Adrenal gland (tissue), 9 donors: ENCODE measurements at regions not wholly inside any gene's neighbourhood (a gene's known extent, or its start where the extent isn't known, plus 50 kb on each side); places are given as distances from the start of the nearest gene placed in this dataset.

ENCODE experiments used
- DNase-seq, 7 donors: peaks; one replicate each; pipeline ENCODE4 v3.0.0-alpha.2; 2019 to 2020
- H3K27ac ChIP-seq, 5 donors: fragments of 200-600 bp; sonication (generic) in 4 of 5; 1 replicate in 3 of 5; 2 replicates in 2 of 5; pipeline versions ENCODE4 v1.5.1 to v1.8.0; 2016 to 2020; ENCODE audit warnings: mild to moderate bottlenecking in 1 of 5
- H3K27me3 ChIP-seq: fragments of 200-600 bp; 2 replicates; pipeline ENCODE4 v1.8.0; 2021
- H3K36me3 ChIP-seq, 2 donors: fragments of 200-600 bp; replicated peaks in 1 of 2; 1 replicate in 1 of 2; 2 replicates in 1 of 2; pipeline versions ENCODE4 v1.5.1 to v1.8.0; 2018 to 2022
- H3K4me1 ChIP-seq, 2 donors: fragments of 200-600 bp; replicated peaks in 1 of 2; 1 replicate in 1 of 2; 2 replicates in 1 of 2; pipeline versions ENCODE4 v1.5.1 to v1.8.0; 2018 to 2021
- H3K4me3 ChIP-seq, 4 donors: fragments of 200-600 bp; sonication (generic) in 3 of 4; one replicate each; pipeline ENCODE4 v1.5.1; 2016 to 2018
- H3K9me3 ChIP-seq, 3 donors: fragments of 200-600 bp; sonication (generic) in 1 of 3; replicated peaks in 1 of 3; 1 replicate in 2 of 3; 2 replicates in 1 of 3; pipeline versions ENCODE4 v1.5.1 to v1.8.0; 2016 to 2021
- POLR2A ChIP-seq, 2 donors: fragments of 450-650 bp; IDR thresholded peaks; one replicate each; pipeline ENCODE4 v1.6.1; 2017; ENCODE audit warnings: antibody characterized with exemption in 2 of 2, mild to moderate bottlenecking in 2 of 2, moderate library complexity in 1 of 2
- WGBS, 4 donors: extraction: QIAGEN DNeasy Blood & Tissue Kit in 2 of 4; methylation state at CpG; one replicate each; pipeline versions ENCODE4 v1.1.5 to v1.1.7; 2013 to 2017; 5-methylcytosine and 5-hydroxymethylcytosine counted together
- intact Hi-C, 2 donors: fragments of 100-400 bp; cut with DNase I; formaldehyde crosslinking; loops; one replicate each; pipeline versions ENCODE4 v1.14.1 to v1.15.0; 2022 to 2023
- TF ChIP-seq, protein P1 (sequence below), 6 experiments: fragments of 450-650 bp in 4 of 6; fragments of 200-600 bp in 2 of 6; sonication (generic) in 1 of 6; IDR thresholded peaks; 1 replicate in 5 of 6; 2 replicates in 1 of 6; pipeline versions ENCODE4 v1.5.1 to v1.8.0; 2016 to 2021; ENCODE audit warnings: antibody characterized with exemption in 6 of 6, mild to moderate bottlenecking in 2 of 6, moderate library complexity in 1 of 6
- donor health status: healthy with polysubstance abuse.
- donor health status: Bipolar disorder and iron deficiency.
- donor health status: DM: yes; HTN: yes; CAD: no.
- donor health status: DM: no; HTN: no; CAD: no.
- donor health status: DM: no; HTN: no; CAD: no.

DNA sequence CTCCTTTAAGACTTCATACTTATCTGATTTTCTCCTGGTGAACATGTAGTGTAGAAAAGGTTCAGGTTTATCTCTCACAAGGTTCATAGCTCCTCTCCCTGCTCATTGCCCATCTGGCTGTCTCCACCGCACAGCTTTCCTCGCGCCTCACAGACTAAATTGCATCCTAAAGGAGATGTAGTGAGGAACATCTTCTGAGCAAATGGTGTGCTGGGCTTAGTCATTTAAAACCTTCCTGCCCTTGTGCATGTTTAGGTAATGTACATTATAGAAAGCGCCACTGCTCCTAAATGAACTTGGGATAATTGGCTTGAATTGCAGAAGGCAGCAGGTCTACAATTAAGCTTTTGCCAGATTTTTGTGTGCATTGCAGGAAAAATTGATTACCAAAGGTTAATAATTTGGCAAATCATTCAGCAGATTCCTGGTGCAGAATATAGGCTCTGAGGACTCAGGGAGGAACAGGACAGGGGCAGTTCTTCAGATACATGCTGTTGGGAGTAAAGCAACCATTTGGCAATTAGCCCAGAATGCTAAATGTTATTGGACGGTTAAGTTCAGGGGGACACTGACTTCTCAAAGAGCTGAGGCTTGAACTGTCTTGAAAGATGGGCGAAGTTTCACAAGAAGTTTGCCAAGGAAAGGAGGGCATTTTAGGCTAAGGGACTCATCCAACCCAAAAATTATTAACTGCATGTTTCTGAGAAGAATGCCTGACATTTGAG is 108.4 kb upstream of the CLDN10 start:
- Histone ChIP-seq H3K4me1 (no peaks in the 10 kb centered on the region), H3K27me3 (no peaks in the 10 kb centered on the region), H3K36me3 (no peaks in the 10 kb centered on the region), H3K27ac (no peak overlapping the region), H3K4me3 (no peak overlapping the region), H3K9me3 (no peaks in the 10 kb centered on the region)
- DNase-seq = no peak
- no peak for TF ChIP-seq POLR2A (IDR thresholded peaks at IDR 0.05)
- TF ChIP-seq, protein P1, sequence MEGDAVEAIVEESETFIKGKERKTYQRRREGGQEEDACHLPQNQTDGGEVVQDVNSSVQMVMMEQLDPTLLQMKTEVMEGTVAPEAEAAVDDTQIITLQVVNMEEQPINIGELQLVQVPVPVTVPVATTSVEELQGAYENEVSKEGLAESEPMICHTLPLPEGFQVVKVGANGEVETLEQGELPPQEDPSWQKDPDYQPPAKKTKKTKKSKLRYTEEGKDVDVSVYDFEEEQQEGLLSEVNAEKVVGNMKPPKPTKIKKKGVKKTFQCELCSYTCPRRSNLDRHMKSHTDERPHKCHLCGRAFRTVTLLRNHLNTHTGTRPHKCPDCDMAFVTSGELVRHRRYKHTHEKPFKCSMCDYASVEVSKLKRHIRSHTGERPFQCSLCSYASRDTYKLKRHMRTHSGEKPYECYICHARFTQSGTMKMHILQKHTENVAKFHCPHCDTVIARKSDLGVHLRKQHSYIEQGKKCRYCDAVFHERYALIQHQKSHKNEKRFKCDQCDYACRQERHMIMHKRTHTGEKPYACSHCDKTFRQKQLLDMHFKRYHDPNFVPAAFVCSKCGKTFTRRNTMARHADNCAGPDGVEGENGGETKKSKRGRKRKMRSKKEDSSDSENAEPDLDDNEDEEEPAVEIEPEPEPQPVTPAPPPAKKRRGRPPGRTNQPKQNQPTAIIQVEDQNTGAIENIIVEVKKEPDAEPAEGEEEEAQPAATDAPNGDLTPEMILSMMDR (IDR thresholded peaks at IDR 0.05) = no peak
- intact Hi-C loops = no loop called here
- WGBS, 4 donors = 85 to 88% (median 87%) methylated on average over 6 of the region's 6 CpGs

DNA sequence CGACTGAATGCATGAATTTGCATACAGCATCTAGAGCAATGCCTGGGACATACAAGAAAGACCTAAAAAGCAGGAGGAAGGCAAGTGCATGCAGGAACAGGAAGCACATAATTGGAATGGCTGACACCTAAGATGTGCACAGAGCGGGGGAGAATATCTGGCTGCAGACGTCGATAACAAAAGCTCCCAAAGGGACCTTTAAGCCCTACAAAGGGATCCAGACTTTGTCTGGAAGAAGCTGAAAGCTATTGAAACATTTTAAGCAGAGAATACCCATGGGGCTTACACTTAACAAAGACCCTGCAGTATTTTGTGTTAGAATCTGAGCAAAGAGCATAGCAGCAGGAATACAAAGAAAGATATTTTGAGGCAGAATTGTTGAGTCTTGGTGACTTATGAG is 107.4 kb upstream of the CLDN10 start:
- TF ChIP-seq, protein P1 (IDR thresholded peaks at IDR 0.05) = no peak
- TF ChIP-seq POLR2A (IDR thresholded peaks at IDR 0.05) = no peak
- Histone ChIP-seq H3K4me3 (no peak overlapping the region), H3K9me3 (no peaks in the 10 kb centered on the region), H3K36me3 (no peaks in the 10 kb centered on the region), H3K27me3 (no peaks in the 10 kb centered on the region), H3K27ac (no peak overlapping the region), H3K4me1 (no peaks in the 10 kb centered on the region)
- 75 to 93% (median 82%) methylated on average over 4 of the region's 4 CpGs for WGBS, 4 donors
- no peak for DNase-seq
- intact Hi-C loops = no loop called here

GRCh38 chr13:95447814-95448213 is 104.7 kb upstream of the CLDN10 start:
- no peaks in the 10 kb centered on the region for H3K9me3 ChIP-seq
- no peak overlapping the region for H3K27ac ChIP-seq
- TF ChIP-seq POLR2A (IDR thresholded peaks at IDR 0.05) = no peak
- TF ChIP-seq, protein P1 (IDR thresholded peaks at IDR 0.05) = no peak
- no peak overlapping the region for H3K4me3 ChIP-seq
- 72 to 89% (median 79%) methylated on average over 6 to 8 of the region's 8 CpGs for WGBS, 4 donors
- H3K36me3 ChIP-seq = no peaks in the 10 kb centered on the region
- H3K4me1 ChIP-seq = no peaks in the 10 kb centered on the region
- intact Hi-C loops = no loop called here
- H3K27me3 ChIP-seq = no peaks in the 10 kb centered on the region
- DNase-seq = no peak

- Histone ChIP-seq H3K27ac (no peak overlapping the region), H3K36me3 (no peaks in the 10 kb centered on the region), H3K4me3 (no peak overlapping the region), H3K27me3 (no peaks in the 10 kb centered on the region), H3K4me1 (no peaks in the 10 kb centered on the region), H3K9me3 (no peaks in the 10 kb centered on the region)
- 84 to 90% (median 88%) methylated on average over 2 of the region's 2 CpGs for WGBS, 4 donors
- intact Hi-C loops = no loop called here
- DNase-seq = no peak
- TF ChIP-seq, protein P1 (IDR thresholded peaks at IDR 0.05) = no peak
- TF ChIP-seq POLR2A (IDR thresholded peaks at IDR 0.05) = no peak
These were observed 100.9 kb upstream of the CLDN10 start for GRCh38 chr13:95451656-95452055.
